Renal cortex interstitium (tissue), 11 donors: ENCODE measurements at regions not wholly inside any gene's neighbourhood (a gene's known extent, or its start where the extent isn't known, plus 50 kb on each side); places are given as distances from the start of the nearest gene placed in this dataset.

Source experiments
- DNase-seq, 11 donors: peaks; one replicate each; pipeline ENCODE4 v3.0.0-alpha.2; 2013; ENCODE audit warnings: low read depth in 9 of 11, low spot score in 4 of 11; ENCODE audit errors: extremely low read depth in 1 of 11

DNA sequence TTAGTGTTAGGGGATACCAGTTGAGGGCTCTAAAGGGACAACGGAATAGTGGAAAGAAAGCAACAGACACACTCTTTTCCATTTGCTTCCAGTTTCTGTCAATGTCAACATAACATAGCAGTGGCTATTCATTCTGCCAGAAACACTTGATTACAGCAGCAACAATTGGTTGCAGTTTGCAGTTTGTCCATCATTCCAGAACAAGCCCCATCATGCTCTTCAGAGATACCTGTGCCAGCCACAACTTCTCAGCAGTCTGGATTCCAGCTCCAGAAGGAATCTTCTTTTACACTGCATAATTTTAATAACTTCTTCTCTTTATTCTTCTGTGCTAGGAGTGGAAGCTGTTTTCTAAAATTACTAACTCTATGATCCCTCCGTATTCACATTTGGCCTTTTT is 1521.4 kb downstream of the PLA2G4A start:
- DNase-seq, result no peak

GRCh38 chr1:188355082-188355481 is 1526.3 kb downstream of the PLA2G4A start:
- no peak for DNase-seq

DNA sequence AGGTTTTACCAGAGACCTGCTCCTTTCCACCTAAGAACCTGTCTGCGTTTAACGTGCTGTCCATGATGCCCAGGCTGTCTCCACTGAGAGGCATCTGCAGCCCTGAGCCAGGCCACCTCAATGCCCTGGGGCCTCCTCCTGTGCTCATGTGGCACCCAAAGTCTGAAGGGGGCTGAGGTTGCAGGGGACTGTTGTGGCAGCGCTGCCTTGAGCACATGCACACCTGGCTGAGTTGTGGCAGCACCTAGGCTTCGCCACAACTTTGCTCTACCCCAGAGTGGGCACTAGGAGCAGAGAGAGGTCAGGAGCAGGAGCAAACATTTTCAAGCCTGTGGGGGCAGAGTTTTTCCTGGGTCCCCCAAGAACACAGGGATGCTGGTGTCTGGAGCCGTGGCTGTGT is 1527.1 kb downstream of the PLA2G4A start:
- DNase-seq, result no peak

DNA sequence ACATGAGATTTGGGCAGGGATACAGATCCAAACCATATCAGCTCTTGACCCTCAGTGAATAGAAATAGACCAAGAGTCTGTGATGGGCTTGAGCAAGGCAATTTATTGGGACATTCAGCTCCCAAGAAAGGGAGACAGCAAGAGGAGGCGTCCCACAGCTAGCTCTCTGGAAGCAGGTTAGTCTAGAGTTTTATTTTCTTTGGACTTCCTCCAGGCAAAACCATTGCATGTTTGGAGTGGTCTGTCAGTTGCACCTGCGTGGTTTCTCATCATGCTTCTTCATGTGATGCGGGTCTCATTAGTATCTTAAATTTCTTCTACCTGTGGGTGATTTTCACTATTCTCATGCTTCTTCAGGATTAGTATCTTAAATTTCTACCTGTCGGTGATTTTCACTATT is 1530.6 kb downstream of the PLA2G4A start:
- DNase-seq, result no peak

DNA sequence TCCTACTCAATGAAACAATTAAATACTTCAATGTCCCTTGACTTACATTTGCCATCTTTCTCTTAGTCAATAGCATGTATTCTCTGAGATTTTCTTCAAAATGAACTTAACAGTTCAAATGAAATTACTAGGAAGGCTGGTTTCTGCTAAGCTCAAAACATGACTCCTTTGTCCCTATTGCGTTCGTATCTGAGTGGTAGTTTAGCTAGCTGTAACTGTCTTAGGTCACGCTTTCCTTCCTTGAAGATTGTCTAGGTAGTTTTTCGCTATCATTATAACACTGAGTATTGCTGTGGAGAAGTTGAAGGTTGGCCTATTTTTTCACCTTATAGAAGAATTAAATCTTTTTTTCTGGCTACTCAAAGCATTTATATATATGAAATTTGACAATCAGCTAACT is 1535.2 kb downstream of the PLA2G4A start:
- no peak for DNase-seq

DNA sequence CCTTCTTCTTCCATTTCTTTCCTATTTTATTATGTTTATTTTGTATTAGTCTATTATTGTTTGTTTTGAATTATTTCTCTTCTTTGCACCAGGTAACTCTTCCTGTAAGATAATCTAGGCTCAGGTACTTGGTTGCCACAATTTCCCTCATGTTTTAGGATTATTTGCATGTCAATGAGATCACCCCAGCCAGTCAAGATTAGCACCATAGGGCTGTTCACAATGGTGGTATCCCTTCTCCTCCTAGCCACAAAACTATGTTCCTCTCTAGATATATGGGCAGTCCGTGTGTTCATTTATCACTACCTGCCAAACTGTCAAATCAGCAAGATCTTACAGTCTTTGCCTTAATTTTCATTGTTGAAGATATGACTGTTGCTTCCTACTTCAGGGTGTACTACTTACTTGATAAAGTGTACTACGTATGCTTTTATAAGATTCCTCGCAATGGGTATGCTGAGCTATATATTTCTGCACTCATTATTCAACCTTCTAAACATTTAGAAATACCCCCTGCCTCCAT is 1536.2 kb downstream of the PLA2G4A start:
- DNase-seq, result no peak

- DNase-seq, result no peak
Measured at GRCh38 chr1:188365874-188366273, 1537.1 kb downstream of the PLA2G4A start.

GRCh38 chr1:188367661-188368060 is 1538.9 kb downstream of the PLA2G4A start:
- DNase-seq, result no peak

GRCh38 chr1:188371295-188371806 is 1542.6 kb downstream of the PLA2G4A start:
- DNase-seq, result no peak

DNA sequence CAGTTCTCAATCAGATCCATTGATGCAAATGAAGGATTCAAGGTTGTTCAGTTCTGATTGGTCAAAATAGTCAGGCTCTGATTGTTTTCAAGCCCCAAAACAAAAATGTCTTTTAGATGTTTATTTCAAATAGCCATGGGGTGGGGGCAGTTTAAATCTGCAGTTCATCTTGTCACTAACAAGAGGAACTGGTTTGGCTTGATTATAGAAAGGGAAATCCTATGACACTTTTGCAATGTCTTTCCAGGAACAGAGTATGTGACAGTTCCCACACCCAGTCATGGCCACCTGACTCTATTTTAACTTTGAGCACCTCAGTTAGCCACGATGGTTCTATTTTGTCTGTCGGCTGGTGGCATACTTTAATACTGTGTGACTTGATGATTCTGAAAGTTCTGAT is 1544.1 kb downstream of the PLA2G4A start:
- DNase-seq, result no peak

GRCh38 chr1:188382851-188383250 is 1554.1 kb downstream of the PLA2G4A start:
- no peak for DNase-seq

- no peak for DNase-seq
Measured at GRCh38 chr1:188386161-188386560, 1557.4 kb downstream of the PLA2G4A start.

DNA sequence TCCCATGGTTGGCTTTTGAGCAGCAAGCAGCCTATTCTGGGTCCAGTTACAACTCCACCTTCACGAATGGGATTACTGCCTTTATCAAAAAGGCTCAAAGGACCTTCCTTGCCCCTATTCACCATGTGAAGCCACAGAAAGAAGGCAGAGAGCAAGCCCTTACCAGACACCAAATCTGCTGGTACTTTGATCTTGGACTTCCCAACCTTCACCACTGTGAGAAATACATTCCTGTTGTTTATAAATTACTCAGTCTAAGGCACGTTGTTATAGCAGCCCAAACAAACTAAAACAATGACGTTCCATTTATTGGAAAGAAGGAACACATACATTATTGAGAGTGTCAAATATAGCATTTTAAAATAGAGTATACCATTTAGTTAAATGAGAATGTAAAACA is 1557.9 kb downstream of the PLA2G4A start:
- DNase-seq, result no peak

GRCh38 chr1:188394677-188395076 is 1565.9 kb downstream of the PLA2G4A start:
- DNase-seq, result no peak

GRCh38 chr1:188397521-188397920 is 1568.8 kb downstream of the PLA2G4A start:
- no peak for DNase-seq

DNA sequence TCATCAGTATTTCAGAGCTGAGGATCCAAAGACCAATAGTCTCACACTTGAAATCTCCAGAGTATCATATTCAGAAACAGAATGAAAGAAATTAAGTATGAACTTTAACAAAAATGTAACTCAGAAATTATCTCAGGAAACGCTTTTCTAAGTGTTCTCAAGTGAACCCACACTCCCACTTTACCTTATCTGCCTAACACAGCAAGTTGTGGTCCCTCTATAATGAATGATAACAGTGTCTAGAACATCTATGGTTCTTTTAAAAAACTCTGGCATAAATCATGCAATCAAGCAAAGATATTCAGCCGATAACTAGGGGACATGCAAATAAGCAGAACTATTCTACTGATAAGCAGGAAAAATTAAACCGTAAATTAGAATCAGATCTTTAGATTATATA is 1574.2 kb downstream of the PLA2G4A start:
- DNase-seq, result no peak

DNA sequence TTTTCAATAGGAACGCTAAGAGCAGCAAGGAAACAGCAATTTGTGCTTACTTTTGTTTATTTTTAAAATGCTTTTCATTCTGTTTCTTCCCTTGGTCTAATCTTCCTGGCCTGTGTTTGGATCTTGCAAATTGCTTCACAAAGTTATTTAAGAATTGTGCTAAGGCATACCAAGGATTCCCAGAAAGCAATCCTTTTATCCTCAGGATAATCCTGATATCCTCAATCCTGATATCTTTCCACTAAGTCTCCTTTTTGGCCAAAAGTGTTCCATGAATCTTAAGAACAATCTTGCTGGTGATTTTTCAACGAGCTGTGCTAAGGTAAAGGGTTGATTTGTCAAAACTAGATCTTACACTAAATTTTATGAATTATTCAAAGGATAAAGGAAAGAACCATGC is 1577.9 kb downstream of the PLA2G4A start:
- DNase-seq, result no peak

DNA sequence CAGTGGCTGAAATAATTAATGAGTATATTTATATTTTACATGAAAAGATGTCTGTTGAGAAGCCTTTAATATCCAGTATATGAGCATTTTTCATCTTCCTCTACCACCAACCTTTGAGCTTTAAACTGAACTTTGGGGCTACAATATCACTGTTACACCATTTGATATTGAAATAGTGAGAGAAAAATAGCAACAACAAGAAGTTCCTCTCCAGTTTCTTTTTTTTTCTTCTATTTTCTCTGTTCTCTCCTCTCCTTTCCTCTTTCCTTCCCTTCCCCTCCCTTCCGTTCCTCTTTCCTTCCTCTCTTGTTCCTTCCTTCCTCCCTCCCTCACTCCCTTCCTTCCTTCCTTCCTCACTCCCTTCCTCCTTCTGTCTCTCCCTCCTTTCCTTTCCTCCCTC is 1591.4 kb downstream of the PLA2G4A start:
- DNase-seq, result no peak

DNA sequence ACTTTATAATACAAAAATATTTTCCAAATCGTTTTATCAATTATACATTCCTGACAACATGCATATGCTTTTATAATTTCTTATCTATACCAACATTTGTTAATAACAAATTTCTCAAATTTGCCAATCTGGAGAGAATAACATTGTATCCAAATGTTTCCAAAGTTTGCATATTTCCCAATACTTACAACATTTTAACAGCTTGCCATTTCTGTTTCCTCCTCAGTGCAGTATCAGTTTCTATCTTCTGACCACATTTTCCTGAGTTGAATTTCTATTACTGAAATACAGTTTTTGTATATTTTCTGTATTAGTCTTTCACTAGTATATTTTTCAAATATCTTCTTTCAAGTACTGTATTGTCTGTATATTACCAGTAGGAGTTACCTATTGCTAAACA is 1594.3 kb downstream of the PLA2G4A start:
- DNase-seq, result no peak

- no peak for DNase-seq
Measured at GRCh38 chr1:188424176-188424575, 1595.4 kb downstream of the PLA2G4A start.

DNA sequence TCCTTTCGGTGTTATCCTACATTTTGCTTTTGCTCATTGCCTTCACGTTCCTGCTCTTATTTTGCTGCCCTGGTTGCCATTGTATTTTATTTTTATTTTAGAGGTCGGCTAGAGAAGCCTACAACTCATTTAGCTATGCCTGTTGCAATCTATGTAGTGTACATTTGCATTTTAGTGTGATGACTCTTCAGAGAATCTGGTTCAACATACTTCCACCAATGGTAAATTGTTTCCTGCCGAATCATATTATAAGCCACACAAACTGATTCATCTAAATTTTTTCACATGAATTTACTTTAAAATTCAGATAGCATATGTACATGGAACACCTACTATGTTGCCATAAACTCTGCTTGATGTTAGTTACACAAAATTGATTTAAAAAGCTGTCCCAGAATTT is 1596.9 kb downstream of the PLA2G4A start:
- no peak for DNase-seq

DNA sequence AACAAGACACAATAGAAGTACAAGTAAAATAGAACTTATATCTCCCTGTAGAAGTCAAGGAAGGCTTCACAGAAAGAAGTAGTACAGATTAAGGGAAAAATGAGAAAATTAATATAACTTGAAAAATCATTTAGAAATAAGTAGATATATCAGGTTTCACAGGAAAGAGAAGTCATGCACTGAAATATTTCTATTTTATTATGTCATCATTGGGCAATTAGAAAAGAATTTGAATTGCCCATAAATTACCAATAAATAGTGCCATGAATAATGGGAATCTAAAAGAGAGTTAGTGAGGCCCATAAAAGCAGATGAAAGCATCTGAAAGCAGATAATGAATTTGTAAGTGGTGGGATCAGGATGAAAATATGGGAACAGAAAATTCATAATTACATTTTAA is 1597.8 kb downstream of the PLA2G4A start:
- no peak for DNase-seq
